Astrocyte (in vitro differentiated cells and primary cell): ENCODE measurements at regions not wholly inside any gene's neighbourhood (a gene's known extent, or its start where the extent isn't known, plus 50 kb on each side); places are given as distances from the start of the nearest gene placed in this dataset.
"Not testable (repeated sequence)": the region's sequence is repeated elsewhere in the genome, so short reads cannot be mapped to it uniquely, and the experiment has no call there.

Experiments used
- DNase-seq: peaks from one replicate; pipeline ENCODE4 v3.0.0-alpha.2; 2010; ENCODE audit warnings: low read depth
- FAIRE-seq: peaks from 2 replicates; lab custom pipeline; 2011; peaks lifted over from hg19 to GRCh38; lab: Jason Lieb, UNC
- H2AFZ ChIP-seq: 2 replicates; pipeline ENCODE4 v1.6.0; 2012; ENCODE audit warnings: low read depth, low read length, inconsistent platforms
- H3K27ac ChIP-seq: 2 replicates; pipeline ENCODE4 v1.5.1; 2011; ENCODE audit warnings: low read depth, low read length, inconsistent platforms
- H3K27me3 ChIP-seq: 2 replicates; pipeline ENCODE4 v1.6.0; 2011; ENCODE audit warnings: low read length, inconsistent platforms; ENCODE audit not compliant: insufficient read depth
- H3K36me3 ChIP-seq: 2 replicates; pipeline ENCODE4 v1.5.1; 2011; ENCODE audit warnings: low read length, inconsistent platforms; ENCODE audit not compliant: insufficient read depth
- H3K4me1 ChIP-seq: 2 replicates; pipeline ENCODE4 v1.5.1; 2011; ENCODE audit warnings: low read length, inconsistent platforms; ENCODE audit not compliant: insufficient read depth
- H3K4me2 ChIP-seq: 2 replicates; pipeline ENCODE4 v1.6.0; 2012; ENCODE audit warnings: low read length, inconsistent platforms
- H3K4me3 ChIP-seq: 2 replicates; pipeline ENCODE4 v1.5.1; 2011; ENCODE audit warnings: low read depth, mild to moderate bottlenecking, low read length, inconsistent platforms; ENCODE audit not compliant: insufficient read depth
- H3K79me2 ChIP-seq: 2 replicates; pipeline ENCODE4 v1.6.0; 2012; ENCODE audit warnings: mild to moderate bottlenecking, low read length, inconsistent platforms; ENCODE audit not compliant: insufficient read depth
- H3K9ac ChIP-seq: 2 replicates; pipeline ENCODE4 v1.6.0; 2012; ENCODE audit warnings: mild to moderate bottlenecking, low read length, inconsistent platforms
- H3K9me3 ChIP-seq: 2 replicates; pipeline ENCODE4 v1.5.1; 2012; ENCODE audit warnings: low read depth, mild to moderate bottlenecking, low read length, inconsistent platforms; ENCODE audit not compliant: insufficient read depth
- H4K20me1 ChIP-seq: 2 replicates; pipeline ENCODE4 v1.6.0; 2012; ENCODE audit warnings: low read length, inconsistent platforms; ENCODE audit not compliant: insufficient read depth
- H3K27ac Mint-ChIP-seq: one replicate; pipeline ENCODE4 v1.8.0; 2021; ENCODE audit warnings: mild to moderate bottlenecking, mixed read lengths; ENCODE audit not compliant: unreplicated experiment
- H3K27me3 Mint-ChIP-seq: one replicate; pipeline ENCODE4 v1.8.0; 2021; ENCODE audit warnings: low read depth, mixed read lengths; ENCODE audit not compliant: unreplicated experiment
- H3K36me3 Mint-ChIP-seq: one replicate; pipeline ENCODE4 v1.8.0; 2021; ENCODE audit warnings: low read depth, mixed read lengths; ENCODE audit not compliant: unreplicated experiment
- H3K4me1 Mint-ChIP-seq: one replicate; pipeline ENCODE4 v1.8.0; 2021; ENCODE audit warnings: low read depth, mixed read lengths; ENCODE audit not compliant: unreplicated experiment
- H3K4me3 Mint-ChIP-seq: one replicate; pipeline ENCODE4 v1.8.0; 2021; ENCODE audit warnings: mild to moderate bottlenecking, moderate library complexity, mixed read lengths; ENCODE audit not compliant: unreplicated experiment
- H3K9me3 Mint-ChIP-seq: one replicate; pipeline ENCODE4 v1.8.0; 2021; ENCODE audit warnings: mild to moderate bottlenecking, mixed read lengths; ENCODE audit not compliant: unreplicated experiment
- CTCF ChIP-seq: IDR thresholded peaks from 2 replicates; pipeline ENCODE4 v1.5.1; 2011; ENCODE audit warnings: low read depth, mild to moderate bottlenecking, inconsistent platforms, low read length, moderate library complexity; ENCODE audit not compliant: insufficient read depth
- EZH2 ChIP-seq: IDR thresholded peaks from 2 replicates; pipeline ENCODE4 v1.6.1; 2012; ENCODE audit warnings: mild to moderate bottlenecking, low read length, inconsistent platforms; ENCODE audit not compliant: insufficient read depth

GRCh38 chr5:113748403-113748802, 234.9 kb downstream of the YTHDC2 start:
- Mint-ChIP-seq H3K4me1 (peaks cover 11% of the 10 kb centered on the region), H3K27ac (no peak overlapping the region), H3K9me3 (peaks cover 3% of the 10 kb centered on the region), H3K4me3 (no peak overlapping the region), H3K27me3 (no peaks in the 10 kb centered on the region), H3K36me3 (no peaks in the 10 kb centered on the region)
- FAIRE-seq, result no peak
- Histone ChIP-seq H3K27me3 (no peaks in the 10 kb centered on the region), H3K4me2 (no peak overlapping the region), H3K9me3 (no peaks in the 10 kb centered on the region), H3K4me1 (no peaks in the 10 kb centered on the region), H3K4me3 (no peak overlapping the region), H3K36me3 (no peaks in the 10 kb centered on the region), H3K27ac (no peak overlapping the region), H2AFZ (no peak overlapping the region), H3K9ac (no peak overlapping the region), H4K20me1 (no peaks in the 10 kb centered on the region), H3K79me2 (no peaks in the 10 kb centered on the region)
- TF ChIP-seq EZH2 (no peak), CTCF (no peak)
- DNase-seq, result no peak

- Mint-ChIP-seq H3K4me3 (no peak overlapping the region), H3K9me3 (peaks cover 3% of the 10 kb centered on the region), H3K4me1 (peaks cover 11% of the 10 kb centered on the region), H3K27me3 (no peaks in the 10 kb centered on the region), H3K36me3 (no peaks in the 10 kb centered on the region), H3K27ac (no peak overlapping the region)
- Histone ChIP-seq H4K20me1 (no peaks in the 10 kb centered on the region), H3K4me3 (no peak overlapping the region), H3K9me3 (no peaks in the 10 kb centered on the region), H3K4me1 (no peaks in the 10 kb centered on the region), H3K79me2 (no peaks in the 10 kb centered on the region), H3K36me3 (no peaks in the 10 kb centered on the region), H3K27ac (no peak overlapping the region), H2AFZ (no peak overlapping the region), H3K27me3 (no peaks in the 10 kb centered on the region), H3K4me2 (no peak overlapping the region), H3K9ac (no peak overlapping the region)
- no peak for DNase-seq
- FAIRE-seq, result no peak
- TF ChIP-seq CTCF (no peak), EZH2 (no peak)
These were observed 235.8 kb downstream of the YTHDC2 start for GRCh38 chr5:113749334-113749733.

GRCh38 chr5:113753182-113753581, 239.7 kb downstream of the YTHDC2 start:
- H3K9me3 ChIP-seq, H3K27me3 ChIP-seq, H3K36me3 ChIP-seq, H3K79me2 ChIP-seq, H3K27ac Mint-ChIP-seq, H4K20me1 ChIP-seq, H3K9me3 Mint-ChIP-seq, H2AFZ ChIP-seq, H3K27me3 Mint-ChIP-seq, H3K9ac ChIP-seq, H3K4me3 Mint-ChIP-seq, H3K4me1 ChIP-seq, H3K4me2 ChIP-seq, H3K27ac ChIP-seq, H3K4me1 Mint-ChIP-seq, H3K36me3 Mint-ChIP-seq, FAIRE-seq, H3K4me3 ChIP-seq, DNase-seq: not testable (repeated sequence)
